ENCODE measurements at regions not wholly inside any gene's neighbourhood (a gene's known extent, or its start where the extent isn't known, plus 50 kb on each side); places are given as distances from the start of the nearest gene placed in this dataset.
"Not testable (repeated sequence)": the region's sequence is repeated elsewhere in the genome, so short reads cannot be mapped to it uniquely, and the experiment has no call there.

- TF ChIP-seq GATA1 (IDR thresholded peaks at IDR 0.05; ENCODE audit: low read depth, low read length) (no peak), POLR2A (IDR thresholded peaks at IDR 0.05; ENCODE audit: low read length) (no peak)
- no peak for DNase-seq
Measured at GRCh38 chr13:62433660-62434059, 1018.0 kb upstream of the PCDH20 start.

GRCh38 chr13:62432906-62433305, 1017.3 kb upstream of the PCDH20 start:
- TF ChIP-seq GATA1 (IDR thresholded peaks at IDR 0.05; ENCODE audit: low read depth, low read length) (no peak), POLR2A (IDR thresholded peaks at IDR 0.05; ENCODE audit: low read length) (no peak)
- DNase-seq: no peak

DNA sequence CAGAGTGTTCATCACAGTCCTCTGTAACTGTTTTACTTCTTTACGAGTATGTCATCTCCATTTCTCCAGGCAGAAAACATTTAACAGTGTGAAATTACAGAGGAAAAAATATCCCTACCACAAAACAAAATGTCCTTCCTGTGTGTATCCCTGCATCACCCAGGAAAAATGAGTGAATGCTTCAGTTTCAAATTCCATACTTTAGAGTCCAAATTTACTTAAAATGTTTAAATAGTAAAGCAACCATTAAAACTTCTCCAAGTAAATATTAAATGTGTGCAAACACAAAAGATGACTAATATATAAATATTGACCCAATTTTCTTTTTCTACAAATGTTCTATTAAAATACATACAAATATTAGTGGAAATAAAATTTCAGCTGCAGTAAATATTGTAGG, 1016.6 kb upstream of the PCDH20 start:
- TF ChIP-seq GATA1 (IDR thresholded peaks at IDR 0.05; ENCODE audit: low read depth, low read length) (no peak), POLR2A (IDR thresholded peaks at IDR 0.05; ENCODE audit: low read length) (no peak)
- no peak for DNase-seq

DNA sequence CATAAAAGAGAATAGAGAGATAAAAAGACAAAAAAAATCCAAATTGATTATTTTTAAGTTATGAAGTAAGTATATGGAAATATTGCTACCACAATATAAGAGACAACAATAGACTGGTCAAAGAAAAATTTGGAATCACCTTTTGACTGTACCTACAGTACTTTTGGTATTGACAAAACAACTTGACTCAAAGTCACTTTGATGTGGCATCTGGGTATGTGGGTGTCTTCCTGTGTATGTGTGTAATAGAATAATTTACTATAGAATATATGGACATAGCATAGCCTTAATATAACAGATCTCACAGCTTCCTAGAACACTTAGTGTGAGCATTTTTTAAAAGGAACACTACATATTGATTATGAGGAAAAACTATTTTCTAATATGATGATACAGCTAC, 1016.2 kb upstream of the PCDH20 start:
- DNase-seq: no peak

GRCh38 chr13:62418872-62419271, 1003.2 kb upstream of the PCDH20 start:
- TF ChIP-seq GATA1 (IDR thresholded peaks at IDR 0.05; ENCODE audit: low read depth, low read length): no peak
- no peak for TF ChIP-seq POLR2A (IDR thresholded peaks at IDR 0.05; ENCODE audit: low read length)
- no peak for DNase-seq

More for the DNA sequence above, 1016.2 kb upstream of the PCDH20 start:
- TF ChIP-seq GATA1 (IDR thresholded peaks at IDR 0.05; ENCODE audit: low read depth, low read length): no peak
- TF ChIP-seq POLR2A (IDR thresholded peaks at IDR 0.05; ENCODE audit: low read length): no peak

- TF ChIP-seq POLR2A (IDR thresholded peaks at IDR 0.05; ENCODE audit: low read length): no peak
- no peak for TF ChIP-seq GATA1 (IDR thresholded peaks at IDR 0.05; ENCODE audit: low read depth, low read length)
- DNase-seq: no peak
Measured at GRCh38 chr13:62418376-62418775, 1002.7 kb upstream of the PCDH20 start.

GRCh38 chr13:62407871-62408270, 992.2 kb upstream of the PCDH20 start:
- DNase-seq: no peak
- no peak for TF ChIP-seq GATA1 (IDR thresholded peaks at IDR 0.05; ENCODE audit: low read depth, low read length)
- TF ChIP-seq POLR2A (IDR thresholded peaks at IDR 0.05; ENCODE audit: low read length): no peak

DNA sequence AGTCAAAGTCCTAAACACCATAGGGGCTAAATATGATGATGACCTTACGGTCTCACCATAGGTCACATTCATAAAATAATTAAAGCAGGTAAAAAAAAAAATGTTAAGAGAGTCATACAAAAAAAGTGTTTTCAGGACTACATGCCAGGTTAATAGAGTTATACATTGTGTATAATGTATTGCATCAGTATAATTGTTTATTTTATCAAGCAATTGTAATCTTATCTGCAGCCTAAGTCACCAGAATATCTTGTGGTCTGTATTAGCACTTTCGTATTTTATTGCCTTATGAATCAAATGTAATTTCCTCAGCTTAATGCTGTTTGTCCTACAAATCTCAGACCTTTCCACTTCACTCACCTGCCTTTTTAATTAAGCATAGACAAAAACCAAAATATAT, 972.9 kb upstream of the PCDH20 start:
- TF ChIP-seq GATA1 (IDR thresholded peaks at IDR 0.05; ENCODE audit: low read depth, low read length) (no peak), POLR2A (IDR thresholded peaks at IDR 0.05; ENCODE audit: low read length) (no peak)
- DNase-seq: no peak

DNA sequence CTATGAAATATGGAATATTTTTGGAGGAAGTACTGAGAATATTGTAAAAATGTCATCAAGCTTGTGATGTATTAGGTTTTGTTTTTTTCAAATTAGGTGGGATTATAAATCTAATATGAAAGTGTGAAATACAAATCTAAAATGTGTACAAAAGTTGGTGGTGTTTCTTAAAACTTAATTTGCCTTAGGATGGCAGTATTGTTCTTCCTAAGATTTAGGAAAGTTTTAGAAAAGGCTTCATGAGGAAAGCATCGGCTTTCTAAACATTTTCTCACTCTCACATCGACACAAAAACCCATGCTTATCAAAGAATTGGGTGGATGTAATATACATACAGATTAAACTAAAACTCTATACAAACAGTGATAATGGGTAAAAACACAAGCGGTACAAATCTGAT, 972.0 kb upstream of the PCDH20 start:
- DNase-seq: no peak

GRCh38 chr13:62379241-62379640, 963.6 kb upstream of the PCDH20 start:
- DNase-seq: not testable (repeated sequence)

More for the DNA sequence above, 972.0 kb upstream of the PCDH20 start:
- TF ChIP-seq POLR2A (IDR thresholded peaks at IDR 0.05; ENCODE audit: low read length) (no peak), GATA1 (IDR thresholded peaks at IDR 0.05; ENCODE audit: low read depth, low read length) (no peak)

GRCh38 chr13:62377838-62378237, 962.2 kb upstream of the PCDH20 start:
- no peak for TF ChIP-seq GATA1 (IDR thresholded peaks at IDR 0.05; ENCODE audit: low read depth, low read length)
- TF ChIP-seq POLR2A (IDR thresholded peaks at IDR 0.05; ENCODE audit: low read length): no peak
- DNase-seq: no peak

DNA sequence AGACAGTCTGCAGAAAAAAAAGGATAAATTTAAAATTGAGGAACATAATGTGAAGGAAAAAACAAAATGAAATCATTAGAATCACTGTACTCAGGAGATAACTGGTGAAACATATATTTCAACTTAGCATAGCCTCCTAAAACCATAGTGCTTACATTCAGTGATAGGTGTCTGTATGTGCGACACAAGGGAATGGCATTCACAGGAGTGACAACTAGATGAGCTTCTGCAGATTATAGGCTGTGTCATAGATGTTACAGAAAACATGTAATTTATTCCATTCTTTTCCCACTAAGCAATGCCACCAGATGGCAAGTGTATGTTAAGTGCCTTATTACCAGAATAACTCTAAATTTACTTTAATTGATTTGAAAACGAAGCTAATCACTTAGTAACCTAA, 960.0 kb upstream of the PCDH20 start:
- DNase-seq: no peak
- TF ChIP-seq POLR2A (IDR thresholded peaks at IDR 0.05; ENCODE audit: low read length) (no peak), GATA1 (IDR thresholded peaks at IDR 0.05; ENCODE audit: low read depth, low read length) (no peak)

GRCh38 chr13:62371737-62372136, 956.1 kb upstream of the PCDH20 start:
- no peak for TF ChIP-seq GATA1 (IDR thresholded peaks at IDR 0.05; ENCODE audit: low read depth, low read length)
- TF ChIP-seq POLR2A (IDR thresholded peaks at IDR 0.05; ENCODE audit: low read length): no peak
- no peak for DNase-seq

GRCh38 chr13:62367971-62368370, 952.3 kb upstream of the PCDH20 start:
- DNase-seq: not testable (repeated sequence)

GRCh38 chr13:62360609-62361008, 945.0 kb upstream of the PCDH20 start:
- TF ChIP-seq GATA1 (IDR thresholded peaks at IDR 0.05; ENCODE audit: low read depth, low read length) (no peak), POLR2A (IDR thresholded peaks at IDR 0.05; ENCODE audit: low read length) (no peak)
- DNase-seq: no peak

DNA sequence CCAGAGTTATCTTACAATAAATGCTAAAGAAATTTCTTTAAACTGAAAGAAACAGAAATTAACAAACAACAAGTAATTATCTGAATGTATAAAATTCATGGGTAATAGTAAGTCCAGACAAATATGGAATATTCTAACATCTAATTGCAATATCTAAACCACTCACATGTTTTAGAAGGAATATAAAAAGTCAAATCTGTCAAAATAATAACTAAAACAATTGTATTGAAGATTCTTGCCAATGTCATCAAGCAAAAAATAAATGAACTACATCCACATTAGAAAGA, 942.9 kb upstream of the PCDH20 start:
- no peak for TF ChIP-seq GATA1 (IDR thresholded peaks at IDR 0.05; ENCODE audit: low read depth, low read length)
- TF ChIP-seq POLR2A (IDR thresholded peaks at IDR 0.05; ENCODE audit: low read length): no peak
- no peak for DNase-seq
